Hepatocyte (in vitro differentiated cells): ENCODE measurements at regions not wholly inside any gene's neighbourhood (a gene's known extent, or its start where the extent isn't known, plus 50 kb on each side); places are given as distances from the start of the nearest gene placed in this dataset.

Source experiments
- EZH2 ChIP-seq: fragments of 200-600 bp; sonication (generic); IDR thresholded peaks from 2 replicates; pipeline ENCODE4 v1.6.1; 2016; ENCODE audit warnings: antibody characterized with exemption, mild to moderate bottlenecking, borderline replicate concordance
- TF ChIP-seq, protein P1 (sequence below): fragments of 200-600 bp; sonication (generic); IDR thresholded peaks from 2 replicates; pipeline ENCODE4 v1.5.1; 2016; ENCODE audit warnings: antibody characterized with exemption, mild to moderate bottlenecking; ENCODE audit not compliant: poor library complexity

DNA sequence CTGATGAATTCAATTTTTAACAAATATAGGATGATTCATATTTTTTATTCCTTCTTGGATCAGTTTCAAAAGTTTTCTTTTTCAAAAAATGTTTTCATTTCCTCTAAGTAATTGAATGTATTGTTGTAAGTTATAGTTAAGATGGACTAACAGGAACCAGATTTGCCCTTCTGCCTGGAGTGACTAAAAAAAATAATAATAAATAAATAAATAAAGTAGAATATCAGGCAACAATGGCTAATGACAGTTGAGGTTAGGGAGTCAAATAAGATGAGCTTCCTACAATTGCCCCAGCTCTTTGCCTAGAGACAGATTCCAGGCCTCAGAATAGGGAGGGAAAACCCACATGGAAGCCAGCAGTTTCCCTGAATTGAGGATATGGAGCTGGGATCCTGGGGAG is 73.7 kb upstream of the MSI2 start:
- TF ChIP-seq, protein P1, sequence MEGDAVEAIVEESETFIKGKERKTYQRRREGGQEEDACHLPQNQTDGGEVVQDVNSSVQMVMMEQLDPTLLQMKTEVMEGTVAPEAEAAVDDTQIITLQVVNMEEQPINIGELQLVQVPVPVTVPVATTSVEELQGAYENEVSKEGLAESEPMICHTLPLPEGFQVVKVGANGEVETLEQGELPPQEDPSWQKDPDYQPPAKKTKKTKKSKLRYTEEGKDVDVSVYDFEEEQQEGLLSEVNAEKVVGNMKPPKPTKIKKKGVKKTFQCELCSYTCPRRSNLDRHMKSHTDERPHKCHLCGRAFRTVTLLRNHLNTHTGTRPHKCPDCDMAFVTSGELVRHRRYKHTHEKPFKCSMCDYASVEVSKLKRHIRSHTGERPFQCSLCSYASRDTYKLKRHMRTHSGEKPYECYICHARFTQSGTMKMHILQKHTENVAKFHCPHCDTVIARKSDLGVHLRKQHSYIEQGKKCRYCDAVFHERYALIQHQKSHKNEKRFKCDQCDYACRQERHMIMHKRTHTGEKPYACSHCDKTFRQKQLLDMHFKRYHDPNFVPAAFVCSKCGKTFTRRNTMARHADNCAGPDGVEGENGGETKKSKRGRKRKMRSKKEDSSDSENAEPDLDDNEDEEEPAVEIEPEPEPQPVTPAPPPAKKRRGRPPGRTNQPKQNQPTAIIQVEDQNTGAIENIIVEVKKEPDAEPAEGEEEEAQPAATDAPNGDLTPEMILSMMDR: no peak
- TF ChIP-seq EZH2: no peak
